ENCODE measurements at regions not wholly inside any gene's neighbourhood (a gene's known extent, or its start where the extent isn't known, plus 50 kb on each side); places are given as distances from the start of the nearest gene placed in this dataset.
A peak's percentile ranks its signal among the peaks of the same experiment; 100 is the strongest.

GRCh38 chr1:192038567-192038966 is 119.7 kb upstream of the RGS18 start:
- no peak for DNase-seq

DNA sequence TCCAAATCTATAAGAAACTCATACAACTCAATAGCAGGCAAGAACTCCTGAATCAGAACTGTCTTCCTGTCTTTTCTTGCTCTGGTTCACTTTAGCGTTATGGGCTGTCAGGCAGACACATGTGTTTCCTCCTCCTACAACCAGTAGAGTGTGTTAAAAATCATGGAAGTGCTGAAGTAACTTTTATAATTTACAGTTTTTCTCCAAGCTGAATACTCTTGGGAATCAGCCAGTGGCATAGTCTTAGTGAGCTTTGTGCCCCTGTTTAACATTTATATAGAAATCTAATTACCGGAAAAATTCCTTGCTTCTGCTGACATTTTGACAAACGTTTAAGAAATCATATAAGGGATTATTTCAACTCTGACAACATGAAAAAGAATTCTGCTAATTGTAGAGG is 113.1 kb upstream of the RGS18 start:
- no peak for DNase-seq

DNA sequence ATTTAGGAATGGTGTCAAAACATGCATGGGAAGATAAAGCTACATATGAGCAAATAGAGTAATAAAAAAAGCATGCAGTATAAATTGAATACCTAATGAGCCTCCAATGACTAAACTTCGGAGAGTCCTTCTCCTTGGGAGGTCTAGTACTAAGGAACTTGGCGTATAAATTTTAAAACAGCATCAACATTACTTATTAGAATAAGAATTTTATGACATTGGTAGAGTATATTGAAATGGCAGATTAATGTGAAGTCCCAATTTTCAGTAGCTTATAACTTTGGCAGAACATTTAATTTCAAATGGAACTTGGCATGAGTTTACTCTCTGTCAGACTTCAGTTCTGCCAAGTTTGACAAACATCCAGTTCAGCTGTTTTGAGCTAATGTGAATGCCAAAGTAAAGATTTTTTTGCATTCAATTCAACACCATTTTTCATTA is 104.7 kb upstream of the RGS18 start:
- no peak for DNase-seq

- DNase-seq = no peak
Measured at GRCh38 chr1:192057766-192058165, 100.5 kb upstream of the RGS18 start.

DNA sequence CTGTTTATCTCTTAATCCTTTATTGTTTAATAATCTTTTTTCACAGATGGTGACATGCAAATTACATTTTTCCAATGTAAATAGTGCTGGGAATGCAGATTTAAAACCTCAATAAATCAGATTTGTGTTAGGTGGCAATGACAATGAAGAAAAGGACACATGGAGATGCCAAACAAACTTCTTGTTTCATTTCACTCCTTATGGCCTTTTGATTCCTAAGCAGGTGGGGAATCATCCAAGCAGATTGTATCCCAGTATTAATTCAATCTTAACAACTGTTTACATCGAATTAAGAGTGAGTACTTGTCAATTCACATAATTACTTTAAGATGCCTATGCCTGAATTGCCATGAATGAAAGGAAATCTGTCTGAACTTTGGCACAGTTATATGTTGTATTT is 98.9 kb upstream of the RGS18 start:
- no peak for DNase-seq

- no peak for DNase-seq
Measured at GRCh38 chr1:192061556-192061955, 96.7 kb upstream of the RGS18 start.

DNA sequence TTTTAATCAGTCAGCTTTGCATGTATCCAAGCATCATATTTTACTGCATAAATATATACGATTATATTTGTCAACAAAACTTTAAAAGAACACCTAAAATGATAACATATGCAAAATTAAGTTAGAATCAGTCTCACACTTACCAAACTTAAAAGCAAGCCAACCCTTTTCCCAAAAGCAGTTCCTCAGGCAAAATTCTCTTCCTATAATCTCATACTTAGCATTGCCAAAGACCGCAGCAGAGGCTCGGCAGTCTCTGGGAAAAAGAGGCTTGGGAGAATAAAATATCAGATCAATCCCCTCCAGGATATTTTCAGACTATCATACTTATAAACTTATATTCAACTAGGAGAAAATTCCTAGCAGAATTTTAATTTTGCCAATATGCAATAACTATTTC is 93.2 kb upstream of the RGS18 start:
- no peak for DNase-seq

- DNase-seq = no peak
Measured at GRCh38 chr1:192066202-192066601, 92.1 kb upstream of the RGS18 start.

GRCh38 chr1:192067360-192067759 is 90.9 kb upstream of the RGS18 start:
- no peak for DNase-seq

- DNase-seq = no peak
Measured at GRCh38 chr1:192070213-192070612, 88.0 kb upstream of the RGS18 start.

DNA sequence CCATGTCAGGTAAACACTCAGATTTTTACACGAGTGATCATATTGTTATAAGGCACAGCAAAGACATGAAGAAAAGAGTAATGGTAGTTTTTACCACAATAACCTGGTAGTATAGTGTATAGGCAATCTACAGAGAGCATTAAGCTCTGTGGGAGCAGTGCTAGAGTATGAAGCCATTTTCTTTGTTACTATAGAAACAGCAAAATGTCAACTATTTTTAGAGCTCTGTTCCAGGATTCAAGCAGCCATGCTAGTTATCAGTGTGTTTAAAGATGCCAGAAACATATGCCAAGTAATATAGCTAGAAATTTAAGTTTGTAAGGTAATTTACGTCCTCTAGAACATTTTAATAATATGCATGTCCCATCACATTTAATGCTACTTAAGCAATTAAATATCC is 77.6 kb upstream of the RGS18 start:
- DNase-seq = no peak

GRCh38 chr1:192081359-192081758 is 76.9 kb upstream of the RGS18 start:
- no peak for DNase-seq

GRCh38 chr1:192086644-192087043 is 71.6 kb upstream of the RGS18 start:
- peak; percentile 35 for DNase-seq

DNA sequence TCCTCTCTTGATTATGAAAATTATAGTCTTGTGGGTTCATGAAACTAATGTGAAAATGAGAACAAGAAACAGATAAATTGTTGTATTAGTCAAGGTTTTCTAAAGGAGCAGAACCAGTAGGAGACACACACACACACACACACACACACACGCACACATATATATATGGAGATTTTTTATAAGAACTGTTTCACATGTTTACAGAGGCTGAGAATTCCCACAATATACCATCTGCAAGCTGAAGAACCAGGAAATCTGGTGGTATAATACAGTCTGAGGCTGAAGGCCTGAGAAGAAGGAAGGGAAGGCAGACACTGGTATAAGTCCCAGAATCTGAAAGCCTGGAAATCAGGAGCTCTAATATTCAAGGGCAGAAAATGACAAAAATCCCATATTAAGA is 70.9 kb upstream of the RGS18 start:
- DNase-seq = no peak

- DNase-seq = no peak
Measured at GRCh38 chr1:192088496-192088895, 69.8 kb upstream of the RGS18 start.

GRCh38 chr1:192098001-192098400 is 60.3 kb upstream of the RGS18 start:
- no peak for DNase-seq

GRCh38 chr1:192099328-192099727 is 58.9 kb upstream of the RGS18 start:
- DNase-seq = no peak

DNA sequence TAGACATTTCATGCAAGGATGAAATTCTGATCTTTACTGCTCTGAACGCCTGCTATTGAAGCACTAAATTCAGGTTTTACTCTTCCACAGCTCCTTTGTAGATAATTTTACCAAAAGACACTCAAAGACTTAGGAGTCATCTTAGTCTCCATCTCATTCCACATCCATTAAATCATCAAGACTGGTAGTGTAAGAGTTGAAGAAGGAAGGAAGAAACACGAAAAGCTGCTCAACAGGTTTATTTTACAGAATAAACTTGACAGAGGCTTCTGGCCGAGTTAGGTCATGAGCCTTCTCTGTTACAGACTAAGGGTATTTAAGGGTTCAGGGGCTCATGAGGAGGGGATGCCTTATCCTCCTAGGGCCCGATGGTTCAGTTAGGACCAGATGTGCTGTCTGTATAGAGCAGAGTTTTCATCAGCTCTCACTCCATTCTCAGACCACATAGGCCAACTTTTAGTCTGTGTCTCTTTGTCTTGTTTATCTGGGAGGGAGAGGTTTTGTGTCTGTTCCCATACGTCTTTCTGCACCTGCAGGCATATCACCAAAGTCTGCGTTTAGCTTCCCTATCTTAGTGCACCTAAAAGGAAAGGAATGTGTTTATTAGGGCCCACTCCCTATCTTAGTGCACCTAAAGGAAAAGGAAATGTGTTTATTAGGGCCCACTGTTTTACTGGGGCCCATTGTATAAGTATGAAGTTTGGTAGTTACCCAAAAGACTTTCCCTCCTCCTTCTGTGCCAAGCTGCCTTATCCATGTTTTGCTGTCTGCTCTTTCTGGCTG is 57.4 kb upstream of the RGS18 start:
- no peak for DNase-seq

DNA sequence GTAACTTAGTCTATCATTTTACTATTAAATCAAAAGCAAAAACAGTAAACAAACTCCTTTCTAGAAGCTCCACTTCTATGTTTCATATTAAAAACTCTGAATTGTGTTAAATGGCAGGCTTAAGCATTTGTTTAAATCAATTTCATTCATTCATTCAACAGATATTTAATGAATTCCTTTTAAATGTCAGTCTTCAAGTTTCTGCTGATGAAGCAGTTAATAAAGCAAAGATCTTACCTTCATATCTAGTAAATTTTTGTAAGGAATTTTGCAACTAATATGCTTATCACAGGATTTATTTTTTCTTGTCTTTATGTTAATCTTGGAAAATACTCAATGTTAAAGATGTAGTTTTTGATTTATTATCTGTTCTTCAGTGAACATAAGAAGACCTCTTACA is 54.1 kb upstream of the RGS18 start:
- no peak for DNase-seq

DNA sequence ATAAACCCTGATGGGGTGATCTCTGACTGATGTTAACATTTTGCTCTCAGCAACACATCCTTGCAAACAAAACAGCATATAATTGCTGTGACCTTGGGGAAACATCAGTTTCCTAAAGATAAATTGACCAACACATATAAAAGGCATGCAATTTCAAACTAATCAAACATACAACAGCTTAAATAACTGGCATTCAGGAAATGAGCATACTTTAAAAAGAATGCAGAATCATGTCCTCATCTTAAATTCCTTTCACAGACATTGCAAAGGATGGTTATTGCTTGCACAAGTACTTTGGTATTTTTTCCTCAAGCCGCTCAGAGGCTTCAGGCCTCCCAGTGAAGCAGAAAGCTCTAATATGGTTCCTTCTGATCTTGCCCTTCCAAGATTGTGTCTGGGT is 53.4 kb upstream of the RGS18 start:
- DNase-seq = no peak

- no peak for DNase-seq
Measured at GRCh38 chr1:192108161-192108560, 50.1 kb upstream of the RGS18 start.

Data from NCI-H748 treated with DMSO at 0.1 percent for 48 hours (cell line).